ENCODE measurements at regions not wholly inside any gene's neighbourhood (a gene's known extent, or its start where the extent isn't known, plus 50 kb on each side); places are given as distances from the start of the nearest gene placed in this dataset.

DNA sequence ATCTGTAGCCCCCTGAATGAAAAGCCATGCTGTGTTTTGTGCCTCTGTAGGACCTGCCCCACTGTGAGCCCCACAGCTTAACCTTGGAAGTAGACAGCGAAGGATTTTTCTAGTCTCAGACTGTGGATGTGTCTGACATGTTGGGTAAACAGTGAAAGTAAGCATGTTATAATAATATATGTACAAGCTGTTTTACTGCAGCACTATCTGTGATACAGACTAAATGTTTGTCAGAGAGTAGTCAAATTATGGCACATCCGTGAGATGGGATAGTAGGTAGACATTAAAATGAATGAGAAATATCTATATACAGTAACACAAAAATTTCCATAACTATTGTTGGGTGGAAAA lies 381.2 kb upstream of the NR3C2 start:
- no peak for FAIRE-seq

DNA sequence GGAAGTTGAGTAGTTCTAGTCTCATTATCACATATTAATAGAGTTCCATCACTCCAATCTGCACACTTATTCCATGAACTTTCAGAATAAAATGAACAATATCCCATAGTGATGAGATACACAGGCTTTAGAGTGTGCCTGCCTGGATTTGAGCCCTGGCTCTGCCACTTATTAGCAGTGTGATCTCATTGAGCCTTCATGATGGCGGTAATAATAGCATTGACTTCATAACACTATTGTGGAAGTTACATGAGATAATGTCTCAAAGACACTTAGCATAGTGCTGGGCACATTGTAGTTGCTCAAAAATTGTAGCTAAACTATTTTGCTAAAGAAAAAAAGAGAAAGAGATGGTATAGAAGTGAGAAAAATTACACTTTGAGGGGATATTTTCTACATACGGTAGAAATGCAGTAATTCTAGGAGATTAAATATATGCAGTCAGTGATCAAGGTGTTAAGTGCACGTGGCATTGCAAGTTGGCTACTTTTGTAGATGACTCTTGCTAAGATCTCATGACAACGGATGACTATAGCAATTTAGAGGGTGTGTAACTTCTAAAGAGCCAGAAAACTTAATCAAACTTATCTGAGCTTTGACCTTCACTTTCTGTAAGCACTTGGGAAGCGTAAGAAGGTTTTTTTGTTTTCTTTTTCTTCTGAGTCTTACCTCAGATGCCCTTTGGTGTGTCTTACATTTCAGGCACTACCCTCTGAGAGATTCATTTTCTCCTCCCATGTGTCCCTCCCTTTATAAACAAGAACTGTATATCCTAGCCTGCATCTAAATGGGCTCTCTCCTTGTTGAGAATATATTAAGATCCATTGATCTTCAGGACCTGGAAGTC lies 380.6 kb upstream of the NR3C2 start:
- no peak for FAIRE-seq
- no peak for DNase-seq (ENCODE audit: low spot score)

More for the DNA sequence above, 381.2 kb upstream of the NR3C2 start:
- no peak for DNase-seq (ENCODE audit: low spot score)

DNA sequence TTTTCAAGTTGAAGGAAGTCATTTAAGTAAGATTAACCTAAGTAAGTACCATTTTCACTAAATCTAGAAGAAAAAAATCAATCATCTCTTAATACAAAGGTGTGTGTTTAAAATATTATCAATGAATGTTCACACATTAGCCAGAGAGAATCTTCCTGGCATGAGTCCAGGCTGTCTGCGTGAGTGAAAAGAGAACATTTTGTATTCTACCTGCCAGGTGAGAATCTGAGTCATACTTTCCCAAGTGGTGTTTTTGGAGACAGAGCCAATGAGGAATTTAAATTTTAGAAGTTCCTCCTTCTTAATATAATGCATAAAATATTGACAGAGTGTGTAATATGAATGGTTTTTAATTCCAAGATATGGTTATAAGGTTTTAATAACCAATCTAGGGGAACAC lies 371.8 kb upstream of the NR3C2 start:
- no peak for FAIRE-seq
- no peak for DNase-seq (ENCODE audit: low spot score)

DNA sequence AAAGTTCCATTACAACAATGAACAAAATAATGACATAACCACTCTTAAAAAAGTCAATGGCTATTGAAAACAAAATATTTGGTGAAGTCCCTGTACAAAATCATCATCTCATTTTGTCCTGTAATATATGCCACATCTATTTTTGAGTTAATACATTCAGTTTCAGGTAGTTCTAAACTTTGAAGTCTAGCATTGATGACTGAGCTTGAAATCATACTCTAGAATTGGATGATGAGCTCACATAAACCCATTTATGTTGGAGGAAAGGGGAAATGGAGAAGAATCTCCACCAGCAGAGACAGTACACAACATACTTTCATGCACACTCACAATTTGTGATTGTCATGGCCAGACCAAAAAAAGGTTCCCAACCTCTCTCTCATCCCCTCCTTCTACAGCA lies 371.1 kb upstream of the NR3C2 start:
- DNase-seq (ENCODE audit: low spot score) (no peak), FAIRE-seq (no peak)

DNA sequence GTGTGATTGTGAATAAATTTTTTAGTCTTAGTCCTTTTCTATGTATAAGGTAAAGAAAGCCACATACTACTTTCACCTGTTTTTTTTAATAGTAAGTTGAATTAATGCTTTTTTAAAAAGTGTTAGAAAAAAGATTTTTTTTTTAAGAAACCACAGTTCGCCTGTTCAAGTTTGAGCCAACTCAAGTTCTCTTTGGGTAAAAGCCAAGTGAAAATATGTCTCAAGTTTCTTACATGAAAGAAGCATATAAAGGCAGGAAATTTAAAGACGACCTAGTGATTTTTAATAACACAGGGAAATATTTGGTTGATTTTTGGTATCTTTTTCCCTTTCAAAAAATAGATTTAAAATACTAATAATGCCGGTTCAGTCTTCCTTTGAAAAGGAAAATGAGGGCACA lies 369.9 kb upstream of the NR3C2 start:
- no peak for DNase-seq (ENCODE audit: low spot score)
- no peak for FAIRE-seq

DNA sequence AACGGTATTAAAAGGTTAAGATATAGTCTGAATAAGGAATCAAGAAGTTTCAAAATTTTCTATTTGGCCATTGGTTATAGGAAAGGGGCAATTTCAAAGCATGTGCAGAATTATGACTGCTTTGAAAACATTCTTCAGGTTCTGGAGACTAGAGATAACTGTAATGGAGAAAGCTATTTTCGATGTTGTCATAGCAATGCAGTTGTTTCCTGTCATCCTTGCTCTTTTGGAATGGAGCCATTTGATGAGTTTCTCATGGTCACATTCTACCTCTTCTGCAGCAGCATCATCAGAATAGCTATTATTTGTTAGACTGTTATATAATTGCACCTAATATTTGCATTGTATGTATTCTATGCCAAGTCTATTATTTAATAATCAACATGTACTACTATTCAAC lies 368.2 kb upstream of the NR3C2 start:
- DNase-seq (ENCODE audit: low spot score): no peak
- no peak for FAIRE-seq

DNA sequence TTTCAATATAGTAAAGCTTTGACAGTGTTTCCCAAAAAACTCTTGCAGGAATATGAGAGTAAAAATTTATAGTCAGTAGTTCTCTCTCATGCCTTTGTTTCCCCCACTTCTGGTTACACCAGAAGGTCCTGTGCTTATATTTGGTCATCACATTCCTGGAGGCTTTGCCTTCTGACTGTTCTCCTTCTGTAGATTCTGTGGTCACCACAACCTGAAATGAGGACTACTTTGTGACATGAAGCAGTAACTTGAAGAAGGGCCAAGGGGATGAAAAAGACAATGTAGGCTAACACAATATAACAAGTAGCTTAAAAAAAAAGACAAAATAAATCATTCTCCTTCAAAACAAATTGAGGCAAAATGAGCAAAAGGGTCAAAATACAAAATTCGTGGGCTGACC lies 366.2 kb upstream of the NR3C2 start:
- DNase-seq (ENCODE audit: low spot score) (no peak), FAIRE-seq (no peak)

DNA sequence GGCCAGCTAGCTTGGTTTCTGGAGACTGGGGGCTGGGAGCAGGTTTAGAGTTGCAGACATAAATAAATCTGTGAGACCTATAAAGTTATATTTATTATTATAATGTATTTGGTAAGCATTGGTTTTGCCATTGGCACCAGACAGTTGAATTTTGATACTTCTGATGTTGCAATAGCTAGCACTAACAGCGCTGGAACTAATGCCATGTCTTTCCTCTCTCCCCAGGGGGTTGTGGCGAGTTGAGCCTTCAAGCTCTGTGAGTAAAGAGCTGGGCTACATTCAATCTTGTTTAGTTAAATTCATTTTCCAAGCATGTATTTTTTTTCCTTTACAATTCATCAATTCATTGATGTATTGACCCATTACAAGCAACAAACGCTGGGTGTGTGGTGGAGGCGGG lies 358.7 kb upstream of the NR3C2 start:
- DNase-seq (ENCODE audit: low spot score) (no peak), FAIRE-seq (no peak)

DNA sequence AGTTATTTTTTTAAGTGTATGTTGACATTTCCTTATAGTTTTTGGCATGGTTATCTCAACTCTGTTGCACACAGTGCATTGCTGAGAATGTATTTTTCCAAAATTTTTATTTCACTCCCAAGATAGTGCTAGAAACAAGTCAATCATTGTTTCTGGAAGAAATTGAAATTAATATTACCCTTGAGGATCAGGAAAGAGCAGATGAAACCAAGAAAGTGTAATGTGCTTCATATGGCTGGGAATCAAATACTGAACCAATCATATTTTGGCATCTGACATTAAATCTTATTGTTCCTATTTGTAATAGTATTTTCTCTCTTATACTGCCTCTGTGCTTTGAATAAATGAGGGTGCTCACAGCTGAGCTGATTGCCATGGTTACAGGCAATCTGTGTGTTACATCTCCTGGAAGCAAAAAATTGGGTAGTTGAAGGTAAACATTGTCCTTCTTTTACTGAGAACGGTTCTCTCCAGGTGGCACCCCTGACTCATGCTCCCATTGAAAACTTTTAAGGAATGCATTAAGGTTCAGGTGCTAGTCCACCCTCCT lies 358.2 kb upstream of the NR3C2 start:
- no peak for DNase-seq (ENCODE audit: low spot score)
- no peak for FAIRE-seq

DNA sequence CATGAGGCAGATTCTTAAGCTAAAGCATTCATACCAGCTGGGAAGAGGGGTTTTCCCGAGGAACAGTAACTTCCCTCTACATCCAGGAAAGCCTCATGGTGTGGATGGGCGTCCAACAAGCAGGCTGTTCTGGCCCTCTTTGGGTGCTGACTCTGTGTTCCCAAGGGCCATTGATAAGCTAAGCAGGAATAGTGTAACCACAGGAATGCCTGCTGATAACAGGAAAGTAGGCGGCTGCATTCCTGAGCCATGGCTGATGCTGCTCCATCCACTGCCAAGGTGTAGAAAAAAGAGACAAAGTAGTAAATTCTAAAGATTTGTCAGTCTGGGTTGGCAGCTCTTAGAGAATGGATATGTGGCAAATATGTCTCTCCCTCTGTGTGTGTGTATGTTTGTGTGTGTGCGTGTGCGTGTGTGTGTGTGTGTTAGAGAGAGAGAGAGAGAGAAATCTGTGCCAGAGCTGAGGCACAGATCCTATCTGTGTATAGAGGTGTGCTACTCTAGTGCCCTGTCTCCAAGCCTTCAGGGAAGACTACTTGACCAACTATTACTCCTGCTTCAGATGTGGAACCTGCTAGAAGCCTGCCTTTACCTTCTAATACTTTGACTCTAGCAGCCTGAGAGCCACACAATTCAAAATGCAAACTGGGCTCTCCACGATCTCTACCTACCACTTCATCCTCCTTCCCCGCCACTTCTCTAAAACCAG lies 353.1 kb upstream of the NR3C2 start:
- FAIRE-seq: no peak
- peak; percentile 55 for DNase-seq (ENCODE audit: low spot score)

DNA sequence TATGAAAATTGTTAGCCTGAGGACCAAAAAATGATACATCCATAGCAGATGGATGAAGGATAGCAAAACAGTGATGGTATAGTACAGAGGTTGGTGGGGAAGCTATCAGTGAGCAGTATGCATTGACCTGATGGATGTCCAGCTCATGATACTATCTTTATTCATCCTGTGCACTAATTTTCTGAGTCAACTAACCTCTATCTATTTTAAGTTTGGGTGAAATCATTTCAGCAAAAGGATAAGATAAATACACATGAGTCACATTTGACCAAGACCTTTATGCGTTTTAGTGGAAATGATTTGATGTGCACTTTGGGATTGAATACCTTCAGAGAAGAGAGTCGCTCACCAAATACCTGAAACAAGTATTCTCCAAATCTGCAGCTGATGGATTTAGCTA lies 351.0 kb upstream of the NR3C2 start:
- no peak for FAIRE-seq
- DNase-seq (ENCODE audit: low spot score): no peak

DNA sequence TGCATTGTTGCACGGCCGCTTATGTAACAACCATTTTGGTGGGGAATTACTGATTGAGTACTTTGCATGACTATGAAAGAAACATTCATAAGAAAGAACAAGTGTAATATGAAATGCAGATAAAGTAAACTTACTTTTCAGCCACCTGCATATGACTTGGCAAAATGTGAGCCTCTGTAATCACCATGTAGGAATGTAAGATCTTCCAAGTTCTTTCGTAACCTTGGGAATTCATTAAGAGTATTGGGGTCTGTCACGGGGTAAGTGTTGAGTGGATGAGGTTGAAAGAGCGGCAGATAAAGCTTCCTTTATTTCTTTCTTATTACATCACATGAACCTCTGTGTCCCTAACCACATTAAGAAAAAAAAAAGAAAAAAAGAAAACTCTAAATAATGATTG lies 348.5 kb upstream of the NR3C2 start:
- FAIRE-seq: no peak
- peak; percentile 44 for DNase-seq (ENCODE audit: low spot score)

DNA sequence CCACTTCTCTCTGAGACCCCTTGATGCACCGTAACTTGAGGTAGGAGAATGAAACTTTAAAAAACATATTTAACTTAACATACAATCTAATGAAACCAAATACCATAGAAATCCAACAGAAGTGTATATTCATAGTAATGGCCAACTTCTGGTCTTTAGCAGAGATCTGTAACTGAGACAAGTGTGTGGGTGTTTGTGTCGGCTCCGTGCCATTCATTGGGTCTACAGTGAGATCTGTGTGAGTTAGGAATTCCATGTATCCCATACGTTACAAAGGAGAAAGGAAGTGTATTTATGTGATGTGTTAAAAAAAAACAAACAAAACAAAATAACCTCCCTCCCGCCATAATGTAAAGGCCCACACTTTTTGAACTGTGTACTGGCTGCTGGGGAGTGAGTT lies 348.0 kb upstream of the NR3C2 start:
- FAIRE-seq: no peak
- no peak for DNase-seq (ENCODE audit: low spot score)

DNA sequence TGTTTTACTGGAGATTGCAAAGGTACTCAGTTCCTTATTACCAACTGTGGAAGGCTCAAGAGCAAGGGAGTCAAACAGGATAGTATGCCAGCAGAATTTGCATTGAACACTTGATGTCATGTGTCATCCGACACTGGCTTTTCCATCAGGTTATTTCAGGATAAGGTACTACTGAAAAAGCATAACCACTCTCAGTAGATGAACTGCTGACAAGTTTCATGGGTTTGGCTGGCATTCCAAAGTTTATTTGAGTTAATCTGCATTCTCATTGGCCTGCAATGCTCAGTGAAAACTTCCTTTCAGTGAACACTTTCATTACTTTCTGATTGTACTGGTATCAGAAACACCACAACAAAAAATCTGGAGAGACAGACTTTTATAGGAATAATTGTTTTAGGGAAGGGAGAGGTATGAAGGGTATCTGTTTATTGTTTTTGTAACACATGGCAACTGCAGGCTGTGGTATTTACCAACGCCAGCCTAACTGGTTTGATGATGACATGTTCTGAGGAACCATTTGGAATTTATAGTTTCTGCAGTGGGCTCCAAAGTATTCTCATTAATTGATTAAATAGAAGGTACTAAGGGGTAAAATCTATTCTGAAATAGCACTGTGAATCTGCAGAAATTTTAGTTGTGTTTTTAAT lies 345.7 kb upstream of the NR3C2 start:
- FAIRE-seq: peak; percentile 17
- peak; percentile 30 for DNase-seq (ENCODE audit: low spot score)

DNA sequence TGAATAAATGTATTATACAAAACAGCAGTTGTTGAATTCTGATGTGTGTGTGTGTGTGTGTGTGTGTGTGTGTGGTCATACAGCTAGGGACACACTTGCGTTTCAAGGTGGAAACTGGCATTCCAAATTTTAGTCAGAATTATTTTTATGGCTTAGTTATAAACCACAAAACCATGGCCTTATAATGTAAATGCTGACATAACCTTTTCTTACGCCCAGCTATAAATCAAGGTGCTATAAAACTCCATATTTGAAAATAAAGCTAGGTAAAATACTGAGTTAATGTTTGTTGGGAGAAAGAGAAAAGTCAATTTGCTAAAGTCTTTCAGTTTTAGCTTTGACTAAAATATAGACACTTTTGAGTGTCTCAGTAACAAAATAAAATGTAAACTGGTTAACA lies 345.1 kb upstream of the NR3C2 start:
- FAIRE-seq (no peak), DNase-seq (ENCODE audit: low spot score) (no peak)

DNA sequence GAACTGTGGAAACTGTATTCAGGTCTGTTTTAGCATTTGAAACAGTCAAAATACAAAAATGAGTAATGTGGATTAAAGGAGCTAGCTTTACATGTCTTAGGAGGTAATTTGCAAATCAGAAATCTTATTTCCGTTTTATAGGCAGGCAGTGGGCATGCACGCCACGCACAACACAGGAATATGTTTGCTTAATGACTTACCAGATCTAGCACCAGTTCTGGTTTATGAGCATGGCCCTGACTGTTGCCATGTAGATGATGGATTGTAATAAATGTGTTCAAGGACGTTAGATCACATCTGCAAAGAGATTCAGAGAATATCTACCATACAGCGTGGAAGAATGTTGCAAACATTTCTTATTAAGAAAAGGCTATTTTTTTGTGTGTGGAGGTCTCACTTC lies 344.5 kb upstream of the NR3C2 start:
- FAIRE-seq (no peak), DNase-seq (ENCODE audit: low spot score) (no peak)

DNA sequence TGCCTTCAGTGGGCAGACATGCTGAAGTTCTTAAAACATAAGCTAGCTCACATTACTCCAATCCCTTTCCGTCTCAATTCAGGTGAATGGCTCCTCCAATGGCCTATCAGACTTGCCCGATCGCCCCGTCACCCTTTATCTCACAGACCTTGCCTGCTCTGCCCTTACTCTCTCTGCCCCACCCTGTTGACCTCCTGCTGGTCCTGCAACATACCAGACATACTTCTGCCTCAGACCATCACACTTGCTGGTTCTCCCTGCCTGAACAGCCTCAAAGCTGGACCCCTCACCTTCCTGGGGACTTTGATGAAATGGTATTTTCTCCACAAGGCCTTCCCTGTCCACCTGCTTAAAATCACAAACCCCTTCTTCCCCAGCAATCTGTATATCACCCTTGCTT lies 340.1 kb upstream of the NR3C2 start:
- FAIRE-seq (no peak), DNase-seq (ENCODE audit: low spot score) (no peak)

DNA sequence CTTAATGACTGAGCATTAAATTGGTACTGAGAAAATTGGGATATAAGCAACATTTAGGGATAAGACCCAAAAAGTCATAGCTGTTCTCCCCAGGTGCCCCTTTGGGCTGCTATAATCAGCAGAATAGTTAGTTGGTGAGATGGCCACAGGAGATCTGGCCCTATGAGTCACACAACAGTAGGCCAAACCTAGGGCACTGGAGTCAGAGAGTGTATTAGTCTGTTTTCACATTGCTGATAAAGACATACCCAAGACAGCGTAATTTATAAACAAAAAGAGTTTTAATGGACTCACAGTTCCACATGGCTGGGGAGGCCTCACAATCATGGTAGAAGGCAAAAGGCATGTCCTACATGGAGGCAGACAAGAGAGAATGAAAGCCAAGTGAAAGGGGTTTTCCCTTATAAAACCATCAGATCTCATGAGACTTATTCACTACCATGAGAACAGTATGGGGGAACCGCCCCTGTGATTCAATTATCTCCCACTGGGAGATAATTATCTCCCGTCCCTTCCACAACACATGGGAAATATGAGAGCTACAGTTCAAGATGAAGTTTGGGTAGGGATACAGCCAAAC lies 338.3 kb upstream of the NR3C2 start:
- FAIRE-seq: no peak

DNA sequence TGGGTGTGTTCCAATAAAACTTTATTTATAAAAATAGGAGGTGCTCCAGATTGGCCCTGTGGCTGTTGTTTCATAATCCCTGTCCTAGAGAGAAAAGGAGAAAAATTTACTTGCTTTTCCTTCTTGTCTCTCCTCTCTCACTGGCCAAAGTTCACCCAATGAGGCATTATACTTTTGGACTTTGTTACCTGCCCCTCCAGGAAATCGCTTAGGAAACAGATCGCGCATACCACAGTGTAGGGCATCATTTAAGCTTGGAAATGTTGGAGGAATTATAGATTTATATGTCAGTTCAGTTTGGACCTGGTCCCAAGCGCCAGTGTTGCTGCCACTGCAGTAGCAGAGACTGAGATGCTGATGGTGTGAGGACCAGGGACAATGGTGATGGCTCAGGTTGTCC lies 337.6 kb upstream of the NR3C2 start:
- FAIRE-seq: no peak
- DNase-seq (ENCODE audit: low spot score): no peak

More for the DNA sequence above, 338.3 kb upstream of the NR3C2 start:
- DNase-seq (ENCODE audit: low spot score): no peak

DNA sequence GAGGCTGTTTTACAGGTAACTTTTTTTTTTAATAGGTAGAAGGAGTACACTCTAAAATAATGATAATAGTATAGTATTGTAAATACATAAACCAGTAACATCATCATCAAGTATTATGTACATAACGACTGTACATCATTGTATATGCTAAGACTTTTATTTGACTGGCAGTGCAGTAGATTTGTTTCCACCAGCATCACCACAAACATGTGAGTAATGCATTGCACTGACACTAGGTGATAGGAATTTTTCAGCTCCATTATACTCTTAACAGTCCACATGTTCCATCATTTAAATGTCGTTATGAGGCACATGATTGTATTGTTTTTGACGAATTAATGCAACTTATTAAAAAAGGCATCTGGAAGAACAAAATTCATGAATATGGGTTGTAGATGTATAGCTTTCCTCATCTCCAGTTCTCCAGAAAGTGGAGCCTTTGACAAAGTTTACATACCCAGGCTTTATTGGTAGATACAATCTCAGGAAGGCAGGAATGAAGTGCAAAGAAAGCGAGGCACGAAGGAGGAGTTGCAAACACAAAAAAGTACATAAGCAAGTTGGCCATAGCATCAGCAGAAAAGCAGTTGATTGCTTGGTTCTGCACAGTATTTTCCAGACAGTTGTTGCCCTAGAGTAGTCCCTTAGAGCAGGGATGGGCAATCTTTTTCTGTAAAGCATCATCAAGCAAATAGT lies 336.9 kb upstream of the NR3C2 start:
- no peak for DNase-seq (ENCODE audit: low spot score)
- no peak for FAIRE-seq

DNA sequence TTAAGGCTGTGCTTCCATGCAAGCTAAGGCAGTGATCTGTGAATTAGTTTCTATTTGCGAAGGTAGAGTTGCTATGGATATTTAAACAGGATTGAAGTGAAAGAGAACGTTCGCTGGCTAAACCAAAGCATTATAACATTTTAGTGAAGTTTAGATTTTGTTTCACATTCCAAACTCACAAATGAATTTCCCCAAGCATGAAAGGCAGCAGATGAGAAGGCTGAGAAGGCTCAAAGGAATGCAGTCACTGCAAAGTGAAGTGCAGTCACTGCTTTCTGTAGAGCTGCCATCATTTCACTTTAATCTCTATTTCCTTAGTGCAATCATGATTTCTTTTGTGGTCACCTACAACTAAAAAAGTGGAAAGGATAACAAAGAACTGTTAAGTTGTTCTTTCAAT lies 334.7 kb upstream of the NR3C2 start:
- FAIRE-seq: no peak
- DNase-seq (ENCODE audit: low spot score): no peak

Measured in urothelium cell line (cell line).